GM19455 (cell line): ENCODE measurements at regions not wholly inside any gene's neighbourhood (a gene's known extent, or its start where the extent isn't known, plus 50 kb on each side); places are given as distances from the start of the nearest gene placed in this dataset.
"Not testable (repeated sequence)": the region's sequence is repeated elsewhere in the genome, so short reads cannot be mapped to it uniquely, and the experiment has no call there.

Experiments
- ATAC-seq: cut with Tn5 transposase; IDR thresholded peaks from one replicate; pipeline ENCODE4 v1.9.1; 2021; ENCODE audit not compliant: unreplicated experiment

DNA sequence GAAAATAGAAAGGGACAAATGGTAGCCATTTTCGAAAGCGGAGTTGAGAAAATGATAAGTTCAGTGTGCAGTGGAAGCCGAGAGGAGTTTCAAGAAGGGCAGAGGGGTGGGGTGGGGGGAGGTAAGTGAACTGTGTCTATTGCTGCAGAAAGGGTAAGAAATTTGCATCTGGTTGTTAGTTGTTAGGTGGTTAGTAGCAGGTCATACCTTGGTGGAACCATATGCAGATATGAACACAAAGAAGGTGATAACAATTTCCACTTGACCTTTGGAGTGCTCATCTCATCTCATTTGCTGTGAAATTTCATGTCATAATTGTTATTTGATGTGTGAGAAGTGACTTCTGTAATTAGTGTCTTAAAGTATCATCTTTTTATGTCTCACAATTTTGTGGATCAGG lies 288.2 kb downstream of the QKI start:
- ATAC-seq: no peak

GRCh38 chr6:163701762-163702161 lies 287.2 kb downstream of the QKI start:
- no peak for ATAC-seq

DNA sequence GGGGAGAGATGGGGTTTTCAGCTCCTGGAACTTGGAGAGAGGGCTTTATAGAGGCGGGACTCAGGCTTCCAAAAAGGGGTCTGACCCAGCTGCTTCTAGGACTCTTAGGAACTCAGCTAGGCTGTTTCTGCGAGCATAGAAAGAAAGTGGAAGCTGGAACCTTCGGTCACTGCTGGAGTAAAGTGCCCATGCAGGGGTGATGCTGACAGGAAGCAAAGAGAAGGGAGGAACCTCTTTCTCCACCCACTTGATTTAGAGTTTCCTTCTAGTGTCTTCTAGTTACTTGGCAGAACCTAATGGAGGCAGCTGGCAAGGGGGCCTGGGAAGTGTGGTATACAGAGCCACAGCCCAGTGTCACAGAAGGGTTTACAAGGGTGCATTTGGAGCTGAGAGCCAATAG lies 283.6 kb downstream of the QKI start:
- ATAC-seq: no peak

GRCh38 chr6:163696311-163696710 lies 281.8 kb downstream of the QKI start:
- ATAC-seq: not testable (repeated sequence)

- no peak for ATAC-seq
Observed at GRCh38 chr6:163695414-163695864, 280.9 kb downstream of the QKI start.

DNA sequence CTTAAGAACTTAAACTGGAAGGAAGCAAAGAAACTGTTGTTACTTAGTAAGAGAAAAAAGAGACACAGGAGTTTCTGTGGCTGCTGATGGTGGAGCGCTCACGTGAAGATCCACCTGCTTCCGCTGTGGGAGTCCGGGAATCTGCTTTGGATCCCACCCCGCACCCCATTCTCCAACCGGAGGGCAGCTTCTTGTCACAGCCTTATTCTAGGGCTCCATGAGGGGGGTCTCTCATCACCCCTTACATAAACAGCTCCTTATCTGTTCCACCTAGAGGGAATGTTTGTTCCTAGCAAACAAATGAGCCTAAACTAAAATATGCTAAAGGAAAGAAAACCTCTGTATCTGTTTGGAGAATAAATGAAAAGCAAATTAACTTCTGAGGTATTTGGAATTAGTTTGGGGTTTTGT lies 280.5 kb downstream of the QKI start:
- ATAC-seq: no peak

- no peak for ATAC-seq
Observed at GRCh38 chr6:163694072-163694471, 279.6 kb downstream of the QKI start.

DNA sequence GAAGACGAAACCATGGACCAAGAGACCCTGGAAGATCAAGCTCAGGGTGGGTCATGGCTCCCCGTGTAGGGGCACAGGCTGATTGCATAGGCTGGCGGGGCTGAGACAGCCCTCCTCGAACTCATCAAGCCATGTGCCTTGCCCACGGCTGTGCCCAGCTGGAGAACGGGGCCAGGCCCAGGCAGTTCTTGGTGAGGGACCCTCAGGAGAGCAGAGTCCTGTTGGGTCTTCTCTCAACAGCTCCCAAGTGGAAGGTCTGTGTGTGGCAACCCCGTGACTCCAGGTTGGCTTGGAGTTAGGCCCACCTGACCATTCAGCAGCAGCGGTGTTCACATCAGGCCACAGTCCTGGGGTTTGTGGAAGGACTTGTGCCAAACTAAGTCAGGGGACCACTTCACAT lies 276.5 kb downstream of the QKI start:
- ATAC-seq: no peak

DNA sequence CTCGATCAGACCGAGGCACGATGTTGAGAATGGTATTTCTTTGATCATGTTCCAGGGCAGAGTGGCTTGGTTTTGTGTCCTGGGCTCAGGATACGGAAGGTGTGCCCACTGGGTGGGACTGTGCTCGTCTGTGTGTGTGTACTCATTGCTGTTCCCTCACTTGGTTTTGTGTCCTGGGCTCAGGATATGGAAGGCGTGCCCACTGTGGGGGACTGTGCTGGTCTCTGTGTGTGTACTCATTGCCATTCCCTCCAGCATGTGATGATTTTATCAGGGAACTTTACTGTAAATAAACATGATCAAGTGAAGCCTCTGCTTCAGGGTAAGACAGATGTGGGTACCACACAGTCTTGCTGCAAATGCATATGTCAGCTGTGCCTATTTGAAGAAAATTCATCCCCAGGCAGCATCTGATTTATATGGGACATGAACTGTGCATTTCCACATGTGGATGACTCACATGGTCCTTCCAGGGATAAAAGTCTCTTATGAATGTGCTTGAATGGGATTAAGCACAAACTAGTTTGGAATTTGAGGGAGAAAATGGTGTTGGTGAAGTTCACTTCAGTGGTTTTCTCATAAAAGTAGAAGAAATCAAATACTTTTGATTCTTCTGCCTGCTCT lies 274.3 kb downstream of the QKI start:
- ATAC-seq: no peak

GRCh38 chr6:163687075-163687474 lies 272.6 kb downstream of the QKI start:
- no peak for ATAC-seq

- no peak for ATAC-seq
Observed at GRCh38 chr6:163686301-163686700, 271.8 kb downstream of the QKI start.

DNA sequence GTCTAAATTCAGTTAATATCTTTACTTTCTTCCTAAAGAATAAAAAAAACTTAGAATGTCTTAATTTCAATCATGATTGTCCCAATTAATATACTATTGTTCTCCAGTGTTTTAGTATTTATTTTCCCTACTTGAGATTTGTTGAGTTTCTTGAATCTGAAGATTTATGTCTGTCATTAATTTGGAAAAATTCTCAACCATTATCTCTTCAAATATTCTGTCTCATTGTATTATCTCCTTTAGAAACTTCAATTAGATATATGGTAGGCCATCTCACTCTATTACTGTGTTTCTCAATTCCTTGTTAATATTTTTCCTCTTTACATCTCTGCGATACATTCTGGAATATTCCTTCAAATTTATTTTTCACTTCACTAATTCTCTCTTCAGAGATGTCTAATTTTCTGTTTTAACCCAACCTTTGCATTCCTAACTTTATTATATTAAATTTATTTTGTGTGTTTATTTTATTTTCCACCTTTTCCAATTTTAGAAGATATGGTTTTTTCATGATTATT lies 268.6 kb downstream of the QKI start:
- ATAC-seq: no peak

GRCh38 chr6:163679753-163680152 lies 265.2 kb downstream of the QKI start:
- no peak for ATAC-seq

- no peak for ATAC-seq
Observed at GRCh38 chr6:163679012-163679660, 264.6 kb downstream of the QKI start.

DNA sequence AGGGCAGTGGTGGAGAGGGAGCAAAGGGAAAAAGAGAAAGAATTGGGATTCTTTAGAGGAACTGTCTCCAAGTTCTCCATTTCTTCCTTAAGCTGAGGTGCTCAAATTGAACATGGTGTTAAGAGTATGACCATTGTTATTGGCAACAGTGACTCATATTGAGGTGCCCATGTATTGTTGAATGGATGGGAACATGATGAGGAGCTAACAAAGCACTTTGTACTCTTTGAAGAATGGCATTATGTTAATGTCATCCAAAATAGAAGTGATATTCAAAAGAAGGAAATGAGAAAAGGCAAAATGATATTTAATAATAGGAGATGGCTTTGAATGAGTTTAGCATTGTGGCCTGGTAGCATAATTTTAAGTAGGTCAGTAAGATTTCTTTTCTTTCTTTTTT lies 261.1 kb downstream of the QKI start:
- ATAC-seq: no peak

DNA sequence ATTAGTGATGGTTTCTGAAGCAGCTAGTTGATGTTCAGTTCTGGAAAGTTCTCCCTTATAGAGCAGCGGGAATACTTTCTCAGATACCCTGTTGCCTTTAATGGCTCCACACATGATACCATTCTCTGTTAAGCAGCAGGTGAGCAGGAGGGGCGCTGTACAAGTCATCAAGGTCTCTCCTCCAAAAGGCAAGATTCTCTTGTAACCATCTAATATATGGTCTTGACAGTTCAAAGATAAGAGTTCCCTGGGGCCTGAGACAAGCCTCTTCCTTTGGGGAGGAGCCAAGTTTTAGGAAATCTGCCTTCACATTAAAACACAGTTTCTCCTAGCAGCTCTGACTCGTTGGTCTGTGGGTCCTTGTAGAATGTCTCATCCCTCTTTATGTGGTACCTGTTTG lies 258.2 kb downstream of the QKI start:
- no peak for ATAC-seq

GRCh38 chr6:163671791-163672190 lies 257.3 kb downstream of the QKI start:
- ATAC-seq: no peak

GRCh38 chr6:163671355-163671754 lies 256.8 kb downstream of the QKI start:
- ATAC-seq: no peak

DNA sequence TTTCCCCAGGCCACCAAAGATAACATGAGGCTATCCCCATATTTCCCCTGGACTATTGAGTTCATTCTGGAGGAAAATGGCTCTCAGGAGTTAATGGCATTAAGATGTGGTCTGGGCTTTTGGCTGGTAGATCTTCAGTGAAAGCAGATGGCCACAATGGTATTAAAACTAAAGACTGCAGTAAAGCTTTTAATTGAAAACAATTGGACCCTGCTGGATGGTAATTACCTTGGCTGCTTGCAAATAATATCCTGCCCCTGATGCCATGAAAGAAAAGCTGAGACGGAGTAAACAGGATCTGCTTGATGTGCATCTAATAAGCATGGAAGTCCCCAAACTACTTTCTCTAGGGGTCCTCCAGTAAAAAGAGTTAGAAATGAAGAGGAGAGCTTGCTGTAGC lies 255.8 kb downstream of the QKI start:
- ATAC-seq: no peak

DNA sequence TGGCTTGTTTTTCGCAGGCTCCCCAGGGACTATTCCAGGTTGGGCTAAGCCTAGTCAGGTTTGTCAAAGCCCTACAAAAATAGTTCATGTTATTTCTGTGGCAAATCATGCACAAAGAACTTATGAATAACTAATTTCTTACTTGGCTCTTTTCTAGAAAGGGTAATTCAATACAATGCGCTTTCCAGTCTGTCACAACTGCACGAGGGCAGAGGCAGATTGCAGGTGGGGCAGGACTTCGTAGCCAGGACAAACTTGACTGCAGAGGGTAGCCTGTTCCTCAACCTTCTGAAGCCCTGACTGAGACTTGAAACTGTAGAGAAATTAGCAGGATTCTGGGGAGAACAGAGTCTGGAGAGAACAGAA lies 253.5 kb downstream of the QKI start:
- no peak for ATAC-seq

DNA sequence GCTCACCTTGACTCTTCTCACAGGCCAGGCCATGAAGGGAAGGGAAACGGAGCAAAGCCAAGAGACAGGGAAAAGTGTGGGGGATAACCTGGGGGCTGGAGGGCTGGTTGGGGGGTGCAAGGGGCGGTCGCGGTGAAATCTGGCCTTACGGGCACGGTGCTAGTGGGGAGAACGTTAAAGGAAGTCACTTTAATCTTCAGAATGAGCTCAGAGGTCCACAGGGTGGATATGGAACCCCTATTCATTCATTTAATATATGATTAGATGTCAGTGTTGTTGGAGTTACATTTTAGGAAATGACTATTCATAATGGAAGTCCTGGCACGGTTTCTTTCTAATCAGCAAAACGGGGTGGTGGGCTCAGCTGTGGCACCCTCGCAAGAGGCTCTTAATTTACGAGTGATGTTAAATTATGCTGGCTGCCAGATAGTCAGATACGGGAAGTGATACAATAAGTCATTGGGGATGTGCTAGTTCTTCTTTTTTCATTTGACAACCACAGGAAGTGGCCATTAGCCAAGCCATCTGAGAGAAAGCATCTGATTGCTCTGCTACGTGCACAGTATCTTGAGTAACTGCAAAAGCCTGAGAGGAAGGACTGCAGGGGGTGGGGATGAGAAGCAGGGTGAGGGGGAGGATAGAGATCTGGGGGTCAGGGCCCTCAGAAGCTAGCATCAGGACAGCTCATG lies 253.0 kb downstream of the QKI start:
- peak; percentile 99 for ATAC-seq

DNA sequence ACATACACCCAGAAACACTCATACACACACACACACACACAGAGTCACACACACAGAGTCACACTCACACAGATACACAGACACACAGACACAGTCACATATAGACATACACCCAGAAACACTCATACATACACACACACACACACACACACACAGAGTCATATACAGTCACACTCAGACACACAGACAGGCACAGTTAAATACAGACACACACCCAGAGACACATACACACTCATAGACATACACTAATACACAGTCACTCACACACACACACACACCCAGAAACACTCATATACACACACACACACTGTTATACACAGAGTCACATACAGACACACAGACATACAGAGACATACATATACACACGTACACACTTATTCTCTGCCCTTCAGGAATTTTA lies 250.9 kb downstream of the QKI start:
- ATAC-seq: no peak
